CD4-positive, alpha-beta T cell treated with Interleukin-2 at 100 ng/mL for 4 hours (primary cell): ENCODE measurements at regions not wholly inside any gene's neighbourhood (a gene's known extent, or its start where the extent isn't known, plus 50 kb on each side); places are given as distances from the start of the nearest gene placed in this dataset.
"Not testable (repeated sequence)": the region's sequence is repeated elsewhere in the genome, so short reads cannot be mapped to it uniquely, and the experiment has no call there.

Source experiments
- DNase-seq: peaks from one replicate; pipeline ENCODE4 v3.0.0-alpha.2; 2020; ENCODE audit warnings: low spot score

- DNase-seq: no peak
These were observed 125.8 kb upstream of the STARD13 start for GRCh38 chr13:33411312-33411711.

GRCh38 chr13:33415822-33416221 lies 130.3 kb upstream of the STARD13 start:
- no peak for DNase-seq

- DNase-seq: not testable (repeated sequence)
These were observed 132.8 kb upstream of the STARD13 start for GRCh38 chr13:33418224-33418953.

GRCh38 chr13:33420117-33420516 lies 134.6 kb upstream of the STARD13 start:
- DNase-seq: not testable (repeated sequence)

DNA sequence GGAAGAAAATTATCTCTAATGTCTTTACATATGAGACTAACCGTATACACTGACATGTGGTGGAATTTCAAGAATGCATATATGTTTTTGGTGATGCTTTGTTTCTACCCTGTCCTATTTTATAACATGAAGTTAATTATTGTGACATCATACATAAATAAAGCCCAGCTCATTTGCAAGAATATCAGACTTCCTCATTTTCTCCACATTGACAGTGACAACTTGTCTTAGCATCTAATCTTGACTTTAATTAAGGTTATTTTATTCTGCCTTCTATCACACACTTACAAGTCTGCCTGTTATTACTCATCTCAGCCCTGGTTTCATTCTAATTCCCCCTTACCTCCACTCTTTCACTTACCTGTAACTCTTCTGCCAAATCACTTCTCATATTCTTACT lies 140.6 kb upstream of the STARD13 start:
- no peak for DNase-seq

DNA sequence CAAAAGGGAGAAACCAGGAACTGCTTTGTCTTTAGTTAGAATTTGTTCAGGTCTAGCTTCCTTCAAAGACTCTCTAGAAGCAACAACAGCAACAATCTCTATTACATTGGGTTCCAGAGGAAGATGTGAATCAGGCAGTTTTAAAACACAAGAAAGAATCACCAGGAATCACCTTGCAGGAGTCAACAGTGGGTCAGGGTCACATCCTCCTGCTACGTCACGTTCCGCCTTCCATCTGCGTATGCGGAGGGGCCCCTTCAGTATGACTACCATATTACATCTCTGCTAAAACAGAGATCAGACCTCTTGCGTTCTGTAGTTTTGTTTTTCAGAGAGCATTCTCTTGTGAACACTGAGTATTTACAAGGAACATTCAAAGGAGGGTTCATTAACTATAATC lies 147.8 kb upstream of the STARD13 start:
- no peak for DNase-seq

GRCh38 chr13:33434676-33435075 lies 149.1 kb upstream of the STARD13 start:
- no peak for DNase-seq

DNA sequence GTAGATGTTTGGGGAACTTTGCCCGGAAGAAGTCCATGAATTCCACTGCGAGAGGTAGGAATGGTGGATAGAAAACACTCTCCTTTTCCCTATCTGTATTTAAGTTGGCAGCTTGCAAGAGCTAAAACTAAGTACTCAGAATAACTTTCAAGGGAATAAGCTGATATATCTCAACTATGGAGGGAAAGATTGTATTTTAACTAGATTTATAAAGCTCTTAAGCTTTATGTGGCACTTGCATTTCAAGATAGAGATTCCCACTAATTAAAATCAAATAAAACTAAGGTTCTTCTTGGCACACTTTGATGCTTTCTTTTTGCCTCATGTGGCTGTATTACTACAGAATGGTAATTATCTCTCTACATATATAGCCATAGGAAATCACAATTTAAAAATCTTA lies 149.7 kb upstream of the STARD13 start:
- DNase-seq: no peak

- DNase-seq: no peak
These were observed 153.4 kb upstream of the STARD13 start for GRCh38 chr13:33438918-33439317.

GRCh38 chr13:33441015-33441414 lies 155.5 kb upstream of the STARD13 start:
- DNase-seq: no peak

DNA sequence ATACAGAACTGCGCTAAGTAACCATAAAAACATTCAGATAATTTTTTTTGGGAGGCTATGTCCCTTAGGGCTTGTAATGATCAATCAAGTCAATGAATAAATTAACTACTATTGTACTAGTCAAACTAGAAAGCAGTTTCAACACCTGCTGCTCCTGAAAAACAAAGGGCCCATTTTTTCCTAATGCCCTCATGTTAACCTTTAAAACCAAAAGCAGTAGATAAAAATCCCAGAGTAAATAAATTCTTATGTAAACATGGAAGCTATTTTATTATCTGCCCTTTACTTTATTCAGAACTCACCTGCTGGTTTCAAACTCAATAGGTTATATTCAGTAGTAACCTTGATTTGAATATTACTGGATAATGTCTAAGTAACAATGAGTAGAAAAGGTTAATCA lies 159.5 kb upstream of the STARD13 start:
- DNase-seq: no peak

DNA sequence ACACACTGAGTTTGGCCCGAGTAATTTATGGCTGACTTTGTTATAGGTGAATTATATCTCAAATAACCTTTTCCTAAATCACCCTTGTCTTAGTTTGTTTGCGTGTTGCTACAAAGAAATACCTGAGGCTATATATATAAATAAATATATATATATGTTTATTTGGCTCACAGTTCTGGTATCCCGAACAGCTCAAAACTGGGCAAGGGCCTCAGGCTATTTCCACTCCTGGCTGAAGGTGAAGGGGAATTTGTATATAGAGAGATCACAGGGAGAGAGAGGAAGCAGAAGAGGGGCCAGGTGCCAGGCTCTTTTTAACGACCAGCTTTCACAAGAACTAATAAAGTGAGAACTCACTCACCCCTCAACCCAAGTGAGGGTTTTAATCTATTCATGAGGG lies 159.9 kb upstream of the STARD13 start:
- no peak for DNase-seq

GRCh38 chr13:33446821-33447725 lies 161.5 kb upstream of the STARD13 start:
- no peak for DNase-seq

- DNase-seq: no peak
These were observed 163.3 kb upstream of the STARD13 start for GRCh38 chr13:33448889-33449288.

- no peak for DNase-seq
These were observed 165.6 kb upstream of the STARD13 start for GRCh38 chr13:33450956-33451709.

DNA sequence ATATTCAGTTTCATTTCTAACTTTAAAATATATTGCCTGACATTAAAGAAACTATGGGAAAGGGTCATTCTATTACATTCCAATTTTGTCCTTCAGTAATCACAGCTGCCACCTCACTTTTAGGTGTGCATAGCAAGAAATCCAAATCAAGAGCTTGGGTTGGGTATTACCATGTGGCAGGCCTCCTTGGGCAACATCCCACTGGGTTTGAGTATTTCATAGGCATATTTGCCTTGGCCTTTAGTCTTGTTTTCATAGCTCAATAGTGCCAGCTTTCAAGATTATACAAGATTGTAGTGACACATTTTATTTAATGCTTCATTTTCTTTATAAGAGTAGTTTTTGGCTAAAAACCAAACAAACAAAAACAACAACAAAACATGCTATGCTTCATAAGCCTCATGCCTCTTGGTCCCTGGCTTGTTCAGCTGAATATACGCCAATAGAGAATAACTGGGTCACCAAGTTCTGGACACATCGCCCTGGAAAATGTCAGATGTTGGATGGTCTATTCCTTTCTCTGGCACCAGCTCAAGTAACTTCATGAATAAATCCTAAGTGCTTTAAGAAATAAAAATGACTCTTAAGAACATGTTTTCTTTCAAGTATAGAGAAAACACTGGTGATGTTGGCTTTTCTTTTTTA lies 167.4 kb upstream of the STARD13 start:
- DNase-seq: no peak

- DNase-seq: no peak
These were observed 168.4 kb upstream of the STARD13 start for GRCh38 chr13:33453936-33454335.

DNA sequence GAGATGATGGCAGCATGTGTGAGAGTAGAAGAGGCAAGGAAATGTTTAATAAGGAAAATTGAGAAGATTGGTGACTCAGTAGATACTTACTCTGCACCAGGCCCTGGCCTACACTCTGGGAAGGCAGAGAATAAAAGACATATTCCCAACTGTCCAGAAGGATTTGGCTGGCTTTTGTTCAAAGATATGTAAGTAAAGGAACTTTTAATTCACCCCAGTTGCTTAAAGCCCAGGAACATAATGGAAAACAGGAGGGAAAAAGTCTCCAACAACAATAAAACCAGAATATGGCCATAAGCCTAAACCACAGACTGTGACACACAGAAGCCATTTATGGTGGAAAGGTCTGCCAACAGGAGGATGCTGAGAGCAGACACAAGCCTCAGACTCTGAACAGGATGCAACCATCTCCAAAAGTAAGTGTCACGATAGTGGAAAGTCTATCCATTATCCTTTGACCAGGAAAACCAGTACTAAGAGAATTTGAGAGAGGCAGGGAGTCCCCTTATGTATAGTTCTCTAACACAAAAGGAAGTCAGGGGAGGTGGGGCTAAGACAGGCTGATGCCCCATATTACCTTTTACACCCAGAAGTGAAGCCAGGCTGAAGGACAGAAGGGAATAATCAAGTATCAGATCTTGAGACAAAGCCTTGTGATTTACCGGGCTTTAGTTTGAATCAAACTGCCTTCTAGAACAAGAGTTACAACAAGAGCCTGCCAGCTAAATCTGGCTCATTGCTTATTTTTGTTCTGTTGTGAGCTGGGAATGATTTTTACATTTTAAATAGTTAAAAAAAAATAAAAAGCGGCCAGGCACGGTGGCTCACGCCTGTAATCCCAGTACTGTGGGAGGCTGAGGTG lies 169.5 kb upstream of the STARD13 start:
- no peak for DNase-seq

GRCh38 chr13:33459702-33460101 lies 174.1 kb upstream of the STARD13 start:
- no peak for DNase-seq

GRCh38 chr13:33462109-33462508 lies 176.6 kb upstream of the STARD13 start:
- no peak for DNase-seq

- no peak for DNase-seq
These were observed 178.8 kb upstream of the STARD13 start for GRCh38 chr13:33464345-33464744.
